OCI-LY7 (cell line): ENCODE measurements at regions not wholly inside any gene's neighbourhood (a gene's known extent, or its start where the extent isn't known, plus 50 kb on each side); places are given as distances from the start of the nearest gene placed in this dataset.

ENCODE experiments used
- BruUV-seq: library from RNA; stranded (reverse); fragments of 400-500 nt; replicated peaks from 2 replicates; lab custom pipeline; 2021; lab: Mats Ljungman, UMichigan
- CTCF ChIA-PET: fragments of 300-600 bp; sonication (Branson Sonifier 250); formaldehyde crosslinking; loops from one replicate; lab custom pipeline; 2022; ENCODE audit warnings: antibody characterized with exemption; ENCODE audit not compliant: unreplicated experiment; lab: Charles Lee
- POLR2A ChIA-PET: fragments of 300-600 bp; sonication (Branson Sonifier 250); formaldehyde crosslinking; loops from one replicate; lab custom pipeline; 2022; ENCODE audit warnings: antibody characterized with exemption; lab: Charles Lee
- DNase-seq: peaks from one replicate; pipeline ENCODE4 v3.0.0-alpha.2; 2015; ENCODE audit warnings: low spot score
- H2AFZ ChIP-seq: fragments of 200-600 bp; sonication (generic), shearing (Covaris generic); 2 replicates; pipeline ENCODE4 v1.6.1; 2014; ENCODE audit warnings: mild to moderate bottlenecking, antibody characterized with exemption, low read length, moderate library complexity
- H3K27ac ChIP-seq: fragments of 200-600 bp; sonication (generic); 2 replicates; pipeline ENCODE4 v1.5.1; 2014; ENCODE audit warnings: mixed run types, low read depth, mild to moderate bottlenecking, moderate library complexity, low read length, inconsistent platforms; ENCODE audit not compliant: poor library complexity, severe bottlenecking
- H3K36me3 ChIP-seq: fragments of 200-600 bp; sonication (generic); 2 replicates; pipeline ENCODE4 v1.6.1; 2014; ENCODE audit warnings: mild to moderate bottlenecking, antibody characterized with exemption, low read length, moderate library complexity, mixed read lengths; ENCODE audit not compliant: insufficient read depth
- H3K4me1 ChIP-seq: fragments of 200-600 bp; sonication (generic); 2 replicates; pipeline ENCODE4 v1.5.1; 2014; ENCODE audit warnings: mild to moderate bottlenecking, low read length; ENCODE audit not compliant: insufficient read depth, poor library complexity, severe bottlenecking
- H3K4me2 ChIP-seq: fragments of 200-600 bp; sonication (generic); 2 replicates; pipeline ENCODE4 v1.6.1; 2014; ENCODE audit warnings: mild to moderate bottlenecking, low read length
- H3K4me3 ChIP-seq: fragments of 200-600 bp; sonication (generic); 2 replicates; pipeline ENCODE4 v1.5.1; 2014; ENCODE audit warnings: mild to moderate bottlenecking, low read depth, low read length; ENCODE audit not compliant: poor library complexity, severe bottlenecking
- H3K79me2 ChIP-seq: fragments of 200-600 bp; sonication (generic); 2 replicates; pipeline ENCODE4 v1.6.1; 2016; ENCODE audit warnings: low read depth, mild to moderate bottlenecking, low read length, moderate library complexity, mixed read lengths; ENCODE audit not compliant: insufficient read depth
- H3K9me2 ChIP-seq: fragments of 200-600 bp; sonication (generic); 2 replicates; pipeline ENCODE4 v1.6.1; 2016; ENCODE audit warnings: mild to moderate bottlenecking, low read length, mixed read lengths; ENCODE audit not compliant: insufficient read depth
- H3K9me3 ChIP-seq: fragments of 200-600 bp; sonication (generic); 2 replicates; pipeline ENCODE4 v1.6.1; 2014; ENCODE audit warnings: mild to moderate bottlenecking, mixed run types, low read length, mixed read lengths
- H4K20me1 ChIP-seq: fragments of 200-600 bp; sonication (generic); 2 replicates; pipeline ENCODE4 v1.6.1; 2014; ENCODE audit warnings: mild to moderate bottlenecking, antibody characterized with exemption, low read length, moderate library complexity, mixed read lengths; ENCODE audit not compliant: insufficient read depth
- CTCF ChIP-seq: fragments of 200-600 bp; sonication (generic); conservative IDR thresholded peaks from 2 replicates; pipeline ENCODE4 v1.5.1; 2014; ENCODE audit warnings: mild to moderate bottlenecking, antibody characterized with exemption, low read length, moderate library complexity, mixed read lengths
- EZH2phosphoT487 ChIP-seq: fragments of 200-600 bp; sonication (generic); IDR thresholded peaks from 2 replicates; pipeline ENCODE4 v1.6.1; 2018; ENCODE audit warnings: low read depth, borderline replicate concordance, mild to moderate bottlenecking, mixed run types, antibody characterized with exemption, low read length, moderate library complexity, mixed read lengths
- intact Hi-C: fragments of 100-400 bp; cut with micrococcal nuclease; formaldehyde crosslinking; loops from one replicate; pipeline ENCODE4 v1.10.0; 2022; ENCODE audit not compliant: unreplicated experiment

GRCh38 chr6:8814440-8815000, 379.2 kb upstream of the SLC35B3 start:
- H3K4me2 ChIP-seq, result no peak overlapping the region
- ChIA-PET POLR2A (interaction anchor here (0.7 kb wide), 1 partner anchor 10 kb away, joined by 4 read pairs; no protein-coding TSS in a partner anchor), CTCF (no interaction called here)
- no peaks in the 10 kb centered on the region for H3K4me1 ChIP-seq
- H2AFZ ChIP-seq, result no peak overlapping the region
- no peaks in the 10 kb centered on the region for H3K9me2 ChIP-seq
- H3K79me2 ChIP-seq, result no peaks in the 10 kb centered on the region
- no peaks in the 10 kb centered on the region for H3K36me3 ChIP-seq
- H3K9me3 ChIP-seq, result no peaks in the 10 kb centered on the region
- H3K27ac ChIP-seq, result no peak overlapping the region
- no TSS peak for BruUV-seq
- TF ChIP-seq EZH2phosphoT487 (no peak), CTCF (no peak)
- no peak for DNase-seq
- intact Hi-C loops, result no loop called here
- no peaks in the 10 kb centered on the region for H4K20me1 ChIP-seq
- no peak overlapping the region for H3K4me3 ChIP-seq

- intact Hi-C loops, result no loop called here
- H3K9me2 ChIP-seq, result no peaks in the 10 kb centered on the region
- H3K27ac ChIP-seq, result no peak overlapping the region
- no peaks in the 10 kb centered on the region for H3K79me2 ChIP-seq
- no peaks in the 10 kb centered on the region for H3K36me3 ChIP-seq
- H4K20me1 ChIP-seq, result no peaks in the 10 kb centered on the region
- TF ChIP-seq CTCF, result no peak
- TF ChIP-seq EZH2phosphoT487, result no peak
- H3K4me2 ChIP-seq, result no peak overlapping the region
- H3K9me3 ChIP-seq, result no peaks in the 10 kb centered on the region
- POLR2A ChIA-PET, result no interaction called here
- no TSS peak for BruUV-seq
- no peak overlapping the region for H2AFZ ChIP-seq
- no peak for DNase-seq
- H3K4me3 ChIP-seq, result no peak overlapping the region
- CTCF ChIA-PET, result no interaction called here
- H3K4me1 ChIP-seq, result no peaks in the 10 kb centered on the region
These were observed 375.0 kb upstream of the SLC35B3 start for GRCh38 chr6:8810325-8810724.

DNA sequence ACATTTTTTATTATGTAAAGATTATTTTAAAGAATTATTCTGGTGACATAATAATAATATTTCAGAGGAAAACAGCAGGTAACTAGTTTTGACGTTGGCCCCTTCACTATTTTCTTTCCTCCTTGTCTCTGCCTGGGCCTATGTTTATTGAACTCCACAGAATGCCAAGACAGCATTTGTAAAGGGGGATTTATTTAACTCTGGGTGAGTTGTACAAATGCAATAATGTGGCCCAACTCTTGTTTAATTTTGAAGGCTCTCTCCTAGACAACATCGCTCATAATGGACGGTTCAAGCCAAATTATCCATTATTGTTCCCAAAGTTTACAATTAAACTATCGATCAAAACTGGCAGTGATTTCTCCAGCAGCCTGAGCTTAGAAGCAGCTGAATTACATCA, 374.3 kb upstream of the SLC35B3 start:
- intact Hi-C loops, result no loop called here
- no peak overlapping the region for H3K27ac ChIP-seq
- CTCF ChIA-PET, result no interaction called here
- H3K9me3 ChIP-seq, result no peaks in the 10 kb centered on the region
- no peak overlapping the region for H2AFZ ChIP-seq
- H3K36me3 ChIP-seq, result no peaks in the 10 kb centered on the region
- no peaks in the 10 kb centered on the region for H3K9me2 ChIP-seq
- BruUV-seq, result no TSS peak
- DNase-seq, result no peak
- H3K4me3 ChIP-seq, result no peak overlapping the region
- H3K79me2 ChIP-seq, result no peaks in the 10 kb centered on the region
- no peaks in the 10 kb centered on the region for H4K20me1 ChIP-seq
- POLR2A ChIA-PET, result no interaction called here
- no peak overlapping the region for H3K4me2 ChIP-seq
- TF ChIP-seq EZH2phosphoT487 (no peak), CTCF (no peak)
- H3K4me1 ChIP-seq, result no peaks in the 10 kb centered on the region
